Prostate gland (tissue), 2 donors: ENCODE measurements at regions not wholly inside any gene's neighbourhood (a gene's known extent, or its start where the extent isn't known, plus 50 kb on each side); places are given as distances from the start of the nearest gene placed in this dataset.

Experiments
- DNase-seq: peaks from one replicate; pipeline ENCODE4 v3.0.0-alpha.2; 2019; ENCODE audit warnings: low spot score
- H3K27ac ChIP-seq, 2 donors: fragments of 200-600 bp; sonication (generic); 2 replicates each; pipeline ENCODE4 v1.5.1; 2017 to 2019
- H3K27me3 ChIP-seq: fragments of 200-600 bp; sonication (generic); replicated peaks from 2 replicates; pipeline ENCODE4 v1.5.1; 2019; ENCODE audit not compliant: insufficient read depth
- H3K36me3 ChIP-seq, 2 donors: fragments of 200-600 bp; sonication (generic); 1 replicate in 1 of 2; 2 replicates in 1 of 2; pipeline versions ENCODE4 v1.5.1 to v1.8.1; 2017 to 2019
- H3K4me1 ChIP-seq: fragments of 200-600 bp; sonication (generic); replicated peaks from 2 replicates; pipeline ENCODE4 v1.5.1; 2019
- H3K4me3 ChIP-seq, 2 donors: fragments of 200-600 bp; sonication (generic); 2 replicates each; pipeline ENCODE4 v1.5.1; 2017 to 2019
- H3K9me3 ChIP-seq: fragments of 200-600 bp; sonication (generic); 2 replicates; pipeline ENCODE4 v1.5.1; 2017
- POLR2A ChIP-seq: fragments of 450-650 bp; IDR thresholded peaks from one replicate; pipeline ENCODE4 v1.6.1; 2016; ENCODE audit warnings: antibody characterized with exemption, mild to moderate bottlenecking
- POLR2AphosphoS5 ChIP-seq: sonication (generic); formaldehyde crosslinking; IDR thresholded peaks from one replicate; pipeline ENCODE4 v1.6.1; 2017; ENCODE audit warnings: antibody characterized with exemption
- WGBS: methylation state at CpG from one replicate; pipeline ENCODE4 v1.1.5; 2018; 5-methylcytosine and 5-hydroxymethylcytosine counted together
- intact Hi-C: fragments of 100-400 bp; cut with DNase I; formaldehyde crosslinking; loops from one replicate; pipeline ENCODE4 v1.14.2; 2022
- TF ChIP-seq, protein P1 (sequence below), 4 experiments: fragments of 200-600 bp in 2 of 4; fragments of 450-650 bp in 2 of 4; sonication (generic) in 2 of 4; IDR thresholded peaks; 1 replicate in 3 of 4; 2 replicates in 1 of 4; pipeline ENCODE4 v1.5.1; 2016 to 2019; ENCODE audit warnings: antibody characterized with exemption in 4 of 4, mild to moderate bottlenecking in 2 of 4, moderate library complexity in 2 of 4

DNA sequence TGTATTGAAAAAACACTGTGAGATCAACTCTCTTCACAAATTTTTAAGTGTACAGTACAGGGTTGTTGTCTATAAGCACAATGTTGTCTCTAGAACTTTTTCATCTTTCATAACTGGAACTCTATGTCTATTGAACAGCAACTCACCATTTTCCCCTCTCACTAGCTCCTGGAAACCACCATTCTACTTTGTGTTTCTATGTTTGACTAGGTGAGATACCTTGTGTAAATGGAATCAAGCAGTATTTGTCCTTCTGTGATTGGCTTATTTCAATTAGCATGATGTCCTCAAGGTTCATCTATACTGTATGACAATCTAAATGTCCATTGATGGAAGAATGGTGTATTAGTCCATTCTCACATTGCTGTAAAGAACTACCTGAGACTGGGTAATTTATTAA, 210.1 kb upstream of the FUT9 start:
- intact Hi-C loops = no loop called here
- no peaks in the 10 kb centered on the region for H3K4me1 ChIP-seq
- H3K9me3 ChIP-seq = no peaks in the 10 kb centered on the region
- no peaks in the 10 kb centered on the region for H3K27me3 ChIP-seq
- no peak for DNase-seq
- no peaks in the 10 kb centered on the region for H3K36me3 ChIP-seq
- no peak overlapping the region for H3K27ac ChIP-seq
- no peak overlapping the region for H3K4me3 ChIP-seq
- TF ChIP-seq, protein P1, sequence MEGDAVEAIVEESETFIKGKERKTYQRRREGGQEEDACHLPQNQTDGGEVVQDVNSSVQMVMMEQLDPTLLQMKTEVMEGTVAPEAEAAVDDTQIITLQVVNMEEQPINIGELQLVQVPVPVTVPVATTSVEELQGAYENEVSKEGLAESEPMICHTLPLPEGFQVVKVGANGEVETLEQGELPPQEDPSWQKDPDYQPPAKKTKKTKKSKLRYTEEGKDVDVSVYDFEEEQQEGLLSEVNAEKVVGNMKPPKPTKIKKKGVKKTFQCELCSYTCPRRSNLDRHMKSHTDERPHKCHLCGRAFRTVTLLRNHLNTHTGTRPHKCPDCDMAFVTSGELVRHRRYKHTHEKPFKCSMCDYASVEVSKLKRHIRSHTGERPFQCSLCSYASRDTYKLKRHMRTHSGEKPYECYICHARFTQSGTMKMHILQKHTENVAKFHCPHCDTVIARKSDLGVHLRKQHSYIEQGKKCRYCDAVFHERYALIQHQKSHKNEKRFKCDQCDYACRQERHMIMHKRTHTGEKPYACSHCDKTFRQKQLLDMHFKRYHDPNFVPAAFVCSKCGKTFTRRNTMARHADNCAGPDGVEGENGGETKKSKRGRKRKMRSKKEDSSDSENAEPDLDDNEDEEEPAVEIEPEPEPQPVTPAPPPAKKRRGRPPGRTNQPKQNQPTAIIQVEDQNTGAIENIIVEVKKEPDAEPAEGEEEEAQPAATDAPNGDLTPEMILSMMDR (IDR thresholded peaks at IDR 0.05) = no peak
- no peak for TF ChIP-seq POLR2A
- TF ChIP-seq POLR2AphosphoS5 = no peak

DNA sequence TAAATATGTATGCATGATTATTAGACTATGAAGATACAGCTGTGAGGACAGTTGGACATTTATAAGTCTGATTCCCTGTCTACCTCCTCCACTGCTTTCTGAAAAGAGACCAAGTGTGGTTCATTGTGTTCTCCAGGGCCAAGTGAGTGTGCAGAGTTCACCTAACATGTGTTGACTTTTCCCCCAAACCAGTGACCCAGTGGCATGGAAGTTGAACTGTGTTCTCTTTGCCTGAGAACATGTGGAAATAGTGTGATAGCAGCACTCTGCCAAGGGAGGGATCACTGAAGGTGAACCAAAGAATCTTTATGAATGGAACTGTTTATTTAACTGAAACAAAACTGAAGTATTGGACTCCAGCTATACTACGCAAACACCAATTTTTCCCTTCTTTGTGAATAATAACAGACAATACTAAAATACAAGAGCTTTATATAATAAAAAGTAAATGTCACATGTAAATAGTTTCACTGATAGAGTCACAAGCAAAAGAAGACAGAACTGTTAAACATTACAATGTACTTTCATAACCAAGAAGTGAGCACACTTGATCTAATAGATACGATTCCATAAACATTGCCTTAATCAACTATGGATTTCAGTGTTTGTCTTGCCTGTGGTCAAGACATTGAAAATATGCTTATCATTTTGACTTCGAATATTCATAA, 200.3 kb upstream of the FUT9 start:
- Histone ChIP-seq H3K4me1 (no peaks in the 10 kb centered on the region), H3K27ac (no peak overlapping the region), H3K27me3 (no peaks in the 10 kb centered on the region), H3K36me3 (no peaks in the 10 kb centered on the region), H3K9me3 (no peaks in the 10 kb centered on the region), H3K4me3 (no peak overlapping the region)
- DNase-seq = no peak
- 72% methylated on average over 3 of the region's 3 CpGs for WGBS
- intact Hi-C loops = no loop called here
- TF ChIP-seq POLR2A (no peak), POLR2AphosphoS5 (no peak)
- TF ChIP-seq, protein P1 (IDR thresholded peaks at IDR 0.05) = no peak

DNA sequence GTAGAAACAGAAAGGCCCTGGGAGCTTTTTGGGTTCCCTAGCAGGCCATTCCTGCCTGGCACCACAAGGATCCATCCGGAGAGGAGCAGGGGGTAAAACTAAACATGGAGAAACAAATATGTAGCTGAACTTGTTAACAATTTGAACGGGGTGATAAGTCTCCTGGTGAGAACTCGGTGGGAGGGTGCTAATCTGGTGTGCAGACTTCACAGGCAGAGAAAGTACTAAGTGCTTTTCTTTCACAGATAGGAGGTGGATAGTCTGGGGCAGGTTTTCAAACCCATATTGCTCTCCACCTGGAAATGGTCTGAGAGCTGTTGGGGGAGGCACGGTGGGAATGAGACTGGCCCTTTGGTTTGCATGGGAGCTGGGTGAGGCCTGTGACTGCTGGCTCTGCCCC, 196.3 kb upstream of the FUT9 start:
- intact Hi-C loops = no loop called here
- H3K9me3 ChIP-seq = no peaks in the 10 kb centered on the region
- no peaks in the 10 kb centered on the region for H3K27me3 ChIP-seq
- DNase-seq = no peak
- no peaks in the 10 kb centered on the region for H3K4me1 ChIP-seq
- TF ChIP-seq POLR2A (no peak), POLR2AphosphoS5 (no peak)
- H3K27ac ChIP-seq = no peak overlapping the region
- WGBS = 67% methylated on average over 4 of the region's 4 CpGs
- H3K36me3 ChIP-seq = no peaks in the 10 kb centered on the region
- H3K4me3 ChIP-seq = no peak overlapping the region

DNA sequence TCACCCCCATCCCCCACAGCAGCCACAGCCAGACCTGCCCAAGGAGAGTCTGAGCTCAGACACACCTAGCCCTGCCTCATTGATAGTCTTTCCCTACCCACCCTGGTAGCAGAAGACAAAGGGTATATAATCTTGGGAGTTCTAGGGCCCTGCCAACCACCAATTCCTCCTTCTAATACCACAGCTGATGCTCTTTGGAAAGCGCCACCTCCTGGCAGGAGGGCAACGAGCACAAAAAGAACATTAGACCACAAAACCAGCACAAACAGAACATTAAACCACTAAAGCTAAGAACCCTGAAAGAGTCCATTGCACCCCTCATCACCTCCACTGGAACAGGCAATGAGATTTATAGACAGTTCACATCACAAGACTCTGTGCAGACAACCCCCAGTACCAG, 195.8 kb upstream of the FUT9 start:
- Histone ChIP-seq H3K27me3 (no peaks in the 10 kb centered on the region), H3K36me3 (no peaks in the 10 kb centered on the region), H3K4me1 (no peaks in the 10 kb centered on the region), H3K9me3 (no peaks in the 10 kb centered on the region), H3K4me3 (no peak overlapping the region), H3K27ac (no peak overlapping the region)
- intact Hi-C loops = no loop called here
- TF ChIP-seq, protein P1 (IDR thresholded peaks at IDR 0.05) = no peak
- TF ChIP-seq POLR2AphosphoS5 (no peak), POLR2A (no peak)
- 81% methylated on average over 2 of the region's 2 CpGs for WGBS
- no peak for DNase-seq

DNA sequence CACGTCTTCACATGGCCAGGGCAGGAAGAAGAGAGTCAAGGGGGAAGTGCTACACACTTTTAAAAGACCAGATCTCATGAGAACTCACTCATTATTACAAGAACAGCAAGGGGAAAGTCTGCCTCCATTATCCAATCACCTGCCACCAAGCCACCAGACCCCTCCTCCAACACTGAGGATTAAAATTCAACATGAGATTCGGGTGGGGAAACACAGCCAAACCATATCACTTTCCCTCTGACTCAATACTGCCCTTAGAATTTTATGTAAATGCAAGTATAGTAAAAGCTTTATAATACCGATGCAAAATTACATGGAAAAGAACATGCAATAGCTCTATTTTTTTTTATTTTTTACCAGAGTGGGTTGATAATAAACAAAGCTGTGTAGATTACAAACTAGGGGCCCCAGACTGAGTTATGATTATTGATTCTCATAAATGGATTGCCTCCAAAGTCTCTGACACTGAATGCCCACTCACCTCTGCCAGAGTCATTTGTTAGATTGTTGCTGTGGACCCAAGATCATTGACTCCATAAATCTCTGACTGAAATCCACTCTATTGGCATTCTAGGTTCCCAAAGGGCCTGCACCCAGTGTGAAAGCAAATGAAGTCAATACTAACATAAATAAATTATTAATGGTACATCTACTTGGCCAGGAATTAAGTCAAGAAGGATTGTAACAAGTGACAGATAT, 184.8 kb upstream of the FUT9 start:
- Histone ChIP-seq H3K4me3 (no peak overlapping the region), H3K4me1 (no peaks in the 10 kb centered on the region), H3K9me3 (no peaks in the 10 kb centered on the region), H3K27me3 (no peaks in the 10 kb centered on the region), H3K27ac (no peak overlapping the region), H3K36me3 (no peaks in the 10 kb centered on the region)
- 82% methylated on average over 3 of the region's 3 CpGs for WGBS
- intact Hi-C loops = no loop called here
- no peak for DNase-seq
- TF ChIP-seq POLR2AphosphoS5 (no peak), POLR2A (no peak)
- TF ChIP-seq, protein P1 (IDR thresholded peaks at IDR 0.05) = no peak
